ENCODE measurements at regions not wholly inside any gene's neighbourhood (a gene's known extent, or its start where the extent isn't known, plus 50 kb on each side); places are given as distances from the start of the nearest gene placed in this dataset.

GRCh38 chr20:58003525-58003924 is 224.9 kb downstream of the ANKRD60 start:
- no peak for DNase-seq (ENCODE audit: low spot score)

- no peak for DNase-seq (ENCODE audit: low spot score)
These were observed 225.6 kb downstream of the ANKRD60 start for GRCh38 chr20:58002901-58003300.

- no peak for DNase-seq (ENCODE audit: low spot score)
These were observed 226.5 kb downstream of the ANKRD60 start for GRCh38 chr20:58001946-58002345.

- DNase-seq (ENCODE audit: low spot score) = no peak
These were observed 227.1 kb downstream of the ANKRD60 start for GRCh38 chr20:58001381-58001780.

GRCh38 chr20:58000861-58001260 is 227.6 kb downstream of the ANKRD60 start:
- no peak for DNase-seq (ENCODE audit: low spot score)

GRCh38 chr20:57999465-58000111 is 228.9 kb downstream of the ANKRD60 start:
- DNase-seq (ENCODE audit: low spot score) = no peak

GRCh38 chr20:57998981-57999464 is 229.4 kb downstream of the ANKRD60 start:
- no peak for DNase-seq (ENCODE audit: low spot score)

GRCh38 chr20:57998276-57998675 is 230.2 kb downstream of the ANKRD60 start:
- no peak for DNase-seq (ENCODE audit: low spot score)

- peak; percentile 70 for DNase-seq (ENCODE audit: low spot score)
These were observed 231.2 kb downstream of the ANKRD60 start for GRCh38 chr20:57996936-57997890.

GRCh38 chr20:57996465-57996864 is 232.0 kb downstream of the ANKRD60 start:
- DNase-seq (ENCODE audit: low spot score) = no peak

GRCh38 chr20:57995381-57995977 is 233.0 kb downstream of the ANKRD60 start:
- DNase-seq (ENCODE audit: low spot score) = no peak

GRCh38 chr20:57993716-57994431 is 234.6 kb downstream of the ANKRD60 start:
- no peak for DNase-seq (ENCODE audit: low spot score)

- DNase-seq (ENCODE audit: low spot score) = peak; percentile 93
These were observed 237.1 kb downstream of the ANKRD60 start for GRCh38 chr20:57991211-57991881.

GRCh38 chr20:57990396-57990987 is 238.0 kb downstream of the ANKRD60 start:
- DNase-seq (ENCODE audit: low spot score) = peak; percentile 55

GRCh38 chr20:57988828-57989227 is 239.6 kb downstream of the ANKRD60 start:
- no peak for DNase-seq (ENCODE audit: low spot score)

- DNase-seq (ENCODE audit: low spot score) = no peak
These were observed 240.0 kb downstream of the ANKRD60 start for GRCh38 chr20:57988422-57988821.

- DNase-seq (ENCODE audit: low spot score) = no peak
These were observed 240.8 kb downstream of the ANKRD60 start for GRCh38 chr20:57987659-57988058.

GRCh38 chr20:57986666-57987065 is 241.8 kb downstream of the ANKRD60 start:
- no peak for DNase-seq (ENCODE audit: low spot score)

GRCh38 chr20:57985278-57985677 is 243.2 kb downstream of the ANKRD60 start:
- no peak for DNase-seq (ENCODE audit: low spot score)

GRCh38 chr20:57983082-57983481 is 245.4 kb downstream of the ANKRD60 start:
- DNase-seq (ENCODE audit: low spot score) = no peak

- DNase-seq (ENCODE audit: low spot score) = no peak
These were observed 247.9 kb downstream of the ANKRD60 start for GRCh38 chr20:57980506-57980905.
